ENCODE measurements at regions not wholly inside any gene's neighbourhood (a gene's known extent, or its start where the extent isn't known, plus 50 kb on each side); places are given as distances from the start of the nearest gene placed in this dataset.

DNA sequence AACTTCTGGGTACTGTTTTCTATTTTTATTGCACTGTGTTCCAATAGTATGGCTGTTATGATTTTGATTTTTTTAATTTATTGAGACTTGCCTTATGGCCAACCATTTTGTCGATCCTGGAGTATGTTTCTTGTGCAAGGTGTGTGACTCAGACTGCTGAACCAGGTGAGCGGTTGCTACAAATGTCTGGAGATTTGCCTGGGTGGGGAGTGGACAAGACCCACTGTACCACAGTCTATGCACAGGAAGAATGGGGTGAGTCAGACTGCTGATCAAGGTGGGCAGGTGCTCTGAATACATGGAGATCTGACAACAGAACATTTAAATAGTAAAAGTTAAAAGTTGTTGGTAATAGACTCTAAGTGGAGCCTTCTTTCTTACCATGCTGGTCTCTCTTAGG, 609.2 kb downstream of the CSNK1G3 start (continued):
- TF ChIP-seq, protein P1, sequence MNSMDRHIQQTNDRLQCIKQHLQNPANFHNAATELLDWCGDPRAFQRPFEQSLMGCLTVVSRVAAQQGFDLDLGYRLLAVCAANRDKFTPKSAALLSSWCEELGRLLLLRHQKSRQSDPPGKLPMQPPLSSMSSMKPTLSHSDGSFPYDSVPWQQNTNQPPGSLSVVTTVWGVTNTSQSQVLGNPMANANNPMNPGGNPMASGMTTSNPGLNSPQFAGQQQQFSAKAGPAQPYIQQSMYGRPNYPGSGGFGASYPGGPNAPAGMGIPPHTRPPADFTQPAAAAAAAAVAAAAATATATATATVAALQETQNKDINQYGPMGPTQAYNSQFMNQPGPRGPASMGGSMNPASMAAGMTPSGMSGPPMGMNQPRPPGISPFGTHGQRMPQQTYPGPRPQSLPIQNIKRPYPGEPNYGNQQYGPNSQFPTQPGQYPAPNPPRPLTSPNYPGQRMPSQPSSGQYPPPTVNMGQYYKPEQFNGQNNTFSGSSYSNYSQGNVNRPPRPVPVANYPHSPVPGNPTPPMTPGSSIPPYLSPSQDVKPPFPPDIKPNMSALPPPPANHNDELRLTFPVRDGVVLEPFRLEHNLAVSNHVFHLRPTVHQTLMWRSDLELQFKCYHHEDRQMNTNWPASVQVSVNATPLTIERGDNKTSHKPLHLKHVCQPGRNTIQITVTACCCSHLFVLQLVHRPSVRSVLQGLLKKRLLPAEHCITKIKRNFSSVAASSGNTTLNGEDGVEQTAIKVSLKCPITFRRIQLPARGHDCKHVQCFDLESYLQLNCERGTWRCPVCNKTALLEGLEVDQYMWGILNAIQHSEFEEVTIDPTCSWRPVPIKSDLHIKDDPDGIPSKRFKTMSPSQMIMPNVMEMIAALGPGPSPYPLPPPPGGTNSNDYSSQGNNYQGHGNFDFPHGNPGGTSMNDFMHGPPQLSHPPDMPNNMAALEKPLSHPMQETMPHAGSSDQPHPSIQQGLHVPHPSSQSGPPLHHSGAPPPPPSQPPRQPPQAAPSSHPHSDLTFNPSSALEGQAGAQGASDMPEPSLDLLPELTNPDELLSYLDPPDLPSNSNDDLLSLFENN (IDR thresholded peaks at IDR 0.05; ENCODE audit: low read depth in 2 of 2, low read length in 2 of 2) = no peak
- TF ChIP-seq CXXC5 (CRISPR knock-in tag; IDR thresholded peaks at IDR 0.05) (no peak), CTBP1 (IDR thresholded peaks at IDR 0.05; ENCODE audit: borderline replicate concordance) (no peak), ZNF324 (CRISPR knock-in tag; IDR thresholded peaks at IDR 0.05) (no peak)
- TF ChIP-seq, protein P2, sequence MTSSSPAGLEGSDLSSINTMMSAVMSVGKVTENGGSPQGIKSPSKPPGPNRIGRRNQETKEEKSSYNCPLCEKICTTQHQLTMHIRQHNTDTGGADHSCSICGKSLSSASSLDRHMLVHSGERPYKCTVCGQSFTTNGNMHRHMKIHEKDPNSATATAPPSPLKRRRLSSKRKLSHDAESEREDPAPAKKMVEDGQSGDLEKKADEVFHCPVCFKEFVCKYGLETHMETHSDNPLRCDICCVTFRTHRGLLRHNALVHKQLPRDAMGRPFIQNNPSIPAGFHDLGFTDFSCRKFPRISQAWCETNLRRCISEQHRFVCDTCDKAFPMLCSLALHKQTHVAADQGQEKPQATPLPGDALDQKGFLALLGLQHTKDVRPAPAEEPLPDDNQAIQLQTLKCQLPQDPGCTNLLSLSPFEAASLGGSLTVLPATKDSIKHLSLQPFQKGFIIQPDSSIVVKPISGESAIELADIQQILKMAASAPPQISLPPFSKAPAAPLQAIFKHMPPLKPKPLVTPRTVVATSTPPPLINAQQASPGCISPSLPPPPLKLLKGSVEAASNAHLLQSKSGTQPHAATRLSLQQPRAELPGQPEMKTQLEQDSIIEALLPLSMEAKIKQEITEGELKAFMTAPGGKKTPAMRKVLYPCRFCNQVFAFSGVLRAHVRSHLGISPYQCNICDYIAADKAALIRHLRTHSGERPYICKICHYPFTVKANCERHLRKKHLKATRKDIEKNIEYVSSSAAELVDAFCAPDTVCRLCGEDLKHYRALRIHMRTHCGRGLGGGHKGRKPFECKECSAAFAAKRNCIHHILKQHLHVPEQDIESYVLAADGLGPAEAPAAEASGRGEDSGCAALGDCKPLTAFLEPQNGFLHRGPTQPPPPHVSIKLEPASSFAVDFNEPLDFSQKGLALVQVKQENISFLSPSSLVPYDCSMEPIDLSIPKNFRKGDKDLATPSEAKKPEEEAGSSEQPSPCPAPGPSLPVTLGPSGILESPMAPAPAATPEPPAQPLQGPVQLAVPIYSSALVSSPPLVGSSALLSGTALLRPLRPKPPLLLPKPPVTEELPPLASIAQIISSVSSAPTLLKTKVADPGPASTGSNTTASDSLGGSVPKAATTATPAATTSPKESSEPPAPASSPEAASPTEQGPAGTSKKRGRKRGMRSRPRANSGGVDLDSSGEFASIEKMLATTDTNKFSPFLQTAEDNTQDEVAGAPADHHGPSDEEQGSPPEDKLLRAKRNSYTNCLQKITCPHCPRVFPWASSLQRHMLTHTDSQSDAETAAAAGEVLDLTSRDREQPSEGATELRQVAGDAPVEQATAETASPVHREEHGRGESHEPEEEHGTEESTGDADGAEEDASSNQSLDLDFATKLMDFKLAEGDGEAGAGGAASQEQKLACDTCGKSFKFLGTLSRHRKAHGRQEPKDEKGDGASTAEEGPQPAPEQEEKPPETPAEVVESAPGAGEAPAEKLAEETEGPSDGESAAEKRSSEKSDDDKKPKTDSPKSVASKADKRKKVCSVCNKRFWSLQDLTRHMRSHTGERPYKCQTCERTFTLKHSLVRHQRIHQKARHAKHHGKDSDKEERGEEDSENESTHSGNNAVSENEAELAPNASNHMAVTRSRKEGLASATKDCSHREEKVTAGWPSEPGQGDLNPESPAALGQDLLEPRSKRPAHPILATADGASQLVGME (CRISPR knock-in tag; IDR thresholded peaks at IDR 0.05) = no peak

Measured in K562 (cell line).